IMR-90 (cell line): ENCODE measurements at regions not wholly inside any gene's neighbourhood (a gene's known extent, or its start where the extent isn't known, plus 50 kb on each side); places are given as distances from the start of the nearest gene placed in this dataset.

Source experiments
- ATAC-seq: fragments of 200-7000 bp; cut with Tn5 transposase; 2 replicates; pipeline ENCODE4 v1.9.1; 2020; ENCODE audit warnings: low read depth, mild to moderate bottlenecking, moderate library complexity
- BruUV-seq: library from RNA; stranded (reverse); fragments of 400-500 nt; replicated peaks from 2 replicates; lab custom pipeline; 2021; lab: Mats Ljungman, UMichigan
- CTCF ChIA-PET: fragments of 300-600 bp; formaldehyde crosslinking; extraction: SDS; loops from one replicate; lab custom pipeline; 2021; ENCODE audit warnings: antibody characterized with exemption; lab: Yijun Ruan, JAX
- POLR2A ChIA-PET: fragments of 300-600 bp; sonication (Branson Sonifier 250); formaldehyde crosslinking; loops from one replicate; lab custom pipeline; 2022; ENCODE audit warnings: antibody characterized with exemption; ENCODE audit not compliant: unreplicated experiment; lab: Charles Lee
- DNase-seq: peaks from one replicate; pipeline ENCODE4 v3.0.0; 2013
- H2AFZ ChIP-seq: replicated peaks from 2 replicates; pipeline ENCODE3; 2013; ENCODE audit warnings: low read length, mild to moderate bottlenecking; ENCODE audit not compliant: poor library complexity
- H2AK5ac ChIP-seq: 2 replicates; pipeline ENCODE4 v1.6.1; 2013; ENCODE audit warnings: low read depth, low read length, inconsistent platforms
- H2AK9ac ChIP-seq: replicated peaks from 2 replicates; pipeline ENCODE3; 2013; ENCODE audit warnings: mild to moderate bottlenecking, low read depth, low read length, moderate library complexity; ENCODE audit not compliant: poor library complexity
- H2BK120ac ChIP-seq: 2 replicates; pipeline ENCODE4 v1.6.1; 2013; ENCODE audit warnings: low read depth, low read length, inconsistent platforms
- H2BK15ac ChIP-seq: 3 replicates; pipeline ENCODE4 v1.6.1; 2013; ENCODE audit warnings: low read depth, low read length, inconsistent platforms
- H2BK20ac ChIP-seq: 2 replicates; pipeline ENCODE4 v1.6.1; 2013; ENCODE audit warnings: low read depth, mild to moderate bottlenecking, inconsistent platforms, low read length, moderate library complexity
- H2BK5ac ChIP-seq: 2 replicates; pipeline ENCODE4 v1.6.1; 2013; ENCODE audit warnings: mild to moderate bottlenecking, low read depth, low read length, inconsistent platforms; ENCODE audit not compliant: poor library complexity, severe bottlenecking
- H3K14ac ChIP-seq: replicated peaks from 2 replicates; pipeline ENCODE4 v1.6.1; 2013; ENCODE audit warnings: low read depth, low read length, inconsistent platforms
- H3K18ac ChIP-seq: 2 replicates; pipeline ENCODE4 v1.6.1; 2013; ENCODE audit warnings: low read depth, low read length, control low read depth
- H3K23ac ChIP-seq: 2 replicates; pipeline ENCODE4 v1.6.1; 2013; ENCODE audit warnings: low read depth, low read length, inconsistent platforms
- H3K27ac ChIP-seq: 2 replicates; pipeline ENCODE4 v1.5.1; 2013; ENCODE audit warnings: mild to moderate bottlenecking, control low read depth, low read length; ENCODE audit not compliant: insufficient read depth
- H3K27me3 ChIP-seq: 2 replicates; pipeline ENCODE4 v1.6.1; 2013; ENCODE audit warnings: low read length; ENCODE audit not compliant: control insufficient read depth, insufficient read depth
- H3K36me3 ChIP-seq: 2 replicates; pipeline ENCODE4 v1.6.1; 2013; ENCODE audit warnings: low read length, mixed read lengths; ENCODE audit not compliant: control insufficient read depth, insufficient read depth
- H3K4ac ChIP-seq: 2 replicates; pipeline ENCODE4 v1.6.1; 2013; ENCODE audit warnings: low read depth, low read length, inconsistent platforms
- H3K4me1 ChIP-seq: 2 replicates; pipeline ENCODE4 v1.6.1; 2013; ENCODE audit warnings: low read length, mixed read lengths; ENCODE audit not compliant: control insufficient read depth, insufficient read depth
- H3K4me2 ChIP-seq: 2 replicates; pipeline ENCODE4 v1.6.1; 2013; ENCODE audit warnings: low read depth, mild to moderate bottlenecking, control low read depth, low read length, moderate library complexity
- H3K4me3 ChIP-seq: 2 replicates; pipeline ENCODE4 v1.5.1; 2013; ENCODE audit warnings: low read depth, mild to moderate bottlenecking, control low read depth, low read length, moderate library complexity; ENCODE audit not compliant: insufficient read depth
- H3K56ac ChIP-seq: 2 replicates; pipeline ENCODE4 v1.6.1; 2013; ENCODE audit warnings: low read length, inconsistent platforms; ENCODE audit not compliant: insufficient read depth; ENCODE audit errors: extremely low read depth
- H3K79me1 ChIP-seq, 2 experiments: 2 replicates each; pipeline ENCODE4 v1.6.1; 2013; ENCODE audit warnings: low read length in 2 of 2, inconsistent platforms in 1 of 2, low read depth in 1 of 2
- H3K9ac ChIP-seq: 2 replicates; pipeline ENCODE4 v1.6.1; 2013; ENCODE audit warnings: low read depth, low read length, control low read depth
- H3K9me1 ChIP-seq: 2 replicates; pipeline ENCODE4 v1.6.1; 2013; ENCODE audit warnings: low read length, inconsistent platforms; ENCODE audit not compliant: insufficient read depth
- H3K9me3 ChIP-seq: 2 replicates; pipeline ENCODE4 v1.6.1; 2013; ENCODE audit warnings: low read length; ENCODE audit not compliant: control insufficient read depth, insufficient read depth
- H4K20me1 ChIP-seq: 2 replicates; pipeline ENCODE4 v1.6.1; 2013; ENCODE audit warnings: low read length, inconsistent platforms; ENCODE audit not compliant: insufficient read depth
- H4K5ac ChIP-seq: 2 replicates; pipeline ENCODE4 v1.6.1; 2013; ENCODE audit warnings: mild to moderate bottlenecking, low read depth, low read length, control low read depth
- H4K8ac ChIP-seq, 2 experiments: 2 replicates each; pipeline ENCODE4 v1.6.1; 2013; ENCODE audit warnings: low read depth in 2 of 2, low read length in 2 of 2, control low read depth in 1 of 2, inconsistent platforms in 1 of 2
- H4K91ac ChIP-seq: 2 replicates; pipeline ENCODE4 v1.6.1; 2013; ENCODE audit warnings: low read depth, low read length, inconsistent platforms; ENCODE audit not compliant: insufficient read depth
- BHLHE40 ChIP-seq: fragments of 150-350 bp; IDR thresholded peaks from 2 replicates; pipeline ENCODE4 v1.6.1; 2016; ENCODE audit warnings: mild to moderate bottlenecking, low read depth, low read length
- CEBPB ChIP-seq: IDR thresholded peaks from 2 replicates; pipeline ENCODE4 v1.6.1; 2012; ENCODE audit warnings: low read depth, low read length, improper control_type of control experiment
- CHD1 ChIP-seq: IDR thresholded peaks from 2 replicates; pipeline ENCODE4 v1.6.1; 2012; ENCODE audit warnings: low read depth, low read length, improper control_type of control experiment
- ELK1 ChIP-seq: fragments of 150-350 bp; IDR thresholded peaks from 2 replicates; pipeline ENCODE4 v1.6.1; 2016; ENCODE audit warnings: low read depth, mild to moderate bottlenecking, low read length, moderate library complexity, borderline replicate concordance
- FOS ChIP-seq: fragments of 150-350 bp; IDR thresholded peaks from 2 replicates; pipeline ENCODE4 v1.6.1; 2016; ENCODE audit warnings: low read depth, low read length
- MAFK ChIP-seq: IDR thresholded peaks from 2 replicates; pipeline ENCODE4 v1.6.1; 2012; ENCODE audit warnings: low read depth, low read length, improper control_type of control experiment
- MAZ ChIP-seq: IDR thresholded peaks from 2 replicates; pipeline ENCODE4 v1.6.1; 2012; ENCODE audit warnings: low read depth, mild to moderate bottlenecking, low read length, improper control_type of control experiment, moderate library complexity, borderline replicate concordance
- MXI1 ChIP-seq: IDR thresholded peaks from 2 replicates; pipeline ENCODE4 v1.6.1; 2012; ENCODE audit warnings: low read depth, mild to moderate bottlenecking, low read length, moderate library complexity, borderline replicate concordance
- NFE2L2 ChIP-seq: fragments of 150-350 bp; IDR thresholded peaks from 2 replicates; pipeline ENCODE4 v1.6.1; 2016; ENCODE audit warnings: low read depth, mild to moderate bottlenecking, low read length
- POLR2A ChIP-seq: IDR thresholded peaks from 2 replicates; pipeline ENCODE4 v1.6.1; 2012; ENCODE audit warnings: mild to moderate bottlenecking, low read depth, low read length
- RAD21 ChIP-seq: IDR thresholded peaks from 2 replicates; pipeline ENCODE4 v1.6.1; 2012; ENCODE audit warnings: low read length, improper control_type of control experiment
- RCOR1 ChIP-seq: IDR thresholded peaks from 2 replicates; pipeline ENCODE4 v1.6.1; 2012; ENCODE audit warnings: mild to moderate bottlenecking, low read length, improper control_type of control experiment; ENCODE audit not compliant: insufficient replicate concordance
- RFX5 ChIP-seq: IDR thresholded peaks from 2 replicates; pipeline ENCODE4 v1.8.0; 2012; ENCODE audit warnings: low read depth, mild to moderate bottlenecking, low read length, moderate library complexity
- SMC3 ChIP-seq: fragments of 150-350 bp; IDR thresholded peaks from 2 replicates; pipeline ENCODE4 v1.6.1; 2016; ENCODE audit warnings: low read depth, mild to moderate bottlenecking, antibody characterized with exemption, low read length, moderate library complexity
- USF2 ChIP-seq: fragments of 150-350 bp; IDR thresholded peaks from 2 replicates; pipeline ENCODE4 v1.6.1; 2017; ENCODE audit warnings: mild to moderate bottlenecking, antibody characterized with exemption, low read length, low read depth
- WGBS, 2 experiments: methylation state at CpG; one replicate each; pipeline versions ENCODE4 v1.1.5 to v1.1.7; 2013; ENCODE audit warnings: missing lambda C conversion rate in 2 of 2; ENCODE audit not compliant: insufficient read length in 1 of 2; ENCODE audit errors: extremely low coverage in 2 of 2; 5-methylcytosine and 5-hydroxymethylcytosine counted together
- dilution Hi-C: fragments of 300-500 bp; cut with HindIII; formaldehyde crosslinking; loops from one replicate; pipeline ENCODE4 v1.14.3; 2018; ENCODE audit warnings: low sequenced_read_pairs; ENCODE audit not compliant: unreplicated experiment
- in situ Hi-C: fragments of 300-500 bp; cut with MboI; formaldehyde crosslinking; loops from 3 replicates; pipeline ENCODE4 v1.14.3; 2019; ENCODE audit warnings: low sequenced_read_pairs, inconsistent platforms, mixed read lengths
- intact Hi-C: fragments of 100-400 bp; cut with micrococcal nuclease; formaldehyde crosslinking; loops from 2 replicates; pipeline ENCODE4 v1.10.0; 2022
- TF ChIP-seq, protein P1 (sequence below): conservative IDR thresholded peaks from 2 replicates; pipeline ENCODE4 v1.5.1; 2012; ENCODE audit warnings: mild to moderate bottlenecking, low read depth, low read length, improper control_type of control experiment

GRCh38 chr1:30000266-30000665, 723.1 kb downstream of the MATN1 start:
- Histone ChIP-seq H3K27me3 (no peaks in the 10 kb centered on the region), H3K14ac (no peak overlapping the region), H3K23ac (no peak overlapping the region), H2AFZ (no peak overlapping the region), H2AK9ac (no peak overlapping the region), H2BK120ac (no peak overlapping the region), H3K4me1 (no peaks in the 10 kb centered on the region), H3K56ac (no peak overlapping the region), H3K4me2 (no peak overlapping the region), H4K91ac (no peak overlapping the region), H2BK5ac (no peak overlapping the region), H2BK15ac (no peak overlapping the region), H4K20me1 (no peaks in the 10 kb centered on the region), H3K36me3 (no peaks in the 10 kb centered on the region), H3K4ac (no peak overlapping the region), H3K79me1 (no peaks in the 10 kb centered on the region), H3K9me1 (no peaks in the 10 kb centered on the region), H3K27ac (no peak overlapping the region), H3K18ac (no peak overlapping the region), H3K9ac (no peak overlapping the region), H2AK5ac (no peak overlapping the region), H4K5ac (no peak overlapping the region), H3K9me3 (peaks cover 3% of the 10 kb centered on the region; the same call in 1 of the 2 replicates), H2BK20ac (no peak overlapping the region), H4K8ac (no peak overlapping the region), H3K4me3 (no peak overlapping the region)
- no TSS peak for BruUV-seq
- POLR2A ChIA-PET = no interaction called here
- intact Hi-C loops (no loop called here), in situ Hi-C loops (no loop called here), dilution Hi-C loops (no loop called here)
- CTCF ChIA-PET = no interaction called here
- DNase-seq (no peak), ATAC-seq (no peak)
- TF ChIP-seq NFE2L2 (no peak), ELK1 (no peak), POLR2A (no peak), MAZ (no peak), RCOR1 (no peak), MXI1 (no peak), SMC3 (no peak), CHD1 (no peak), USF2 (no peak), CEBPB (no peak), FOS (no peak), RAD21 (no peak), BHLHE40 (no peak), MAFK (no peak), RFX5 (no peak)
- TF ChIP-seq, protein P1, sequence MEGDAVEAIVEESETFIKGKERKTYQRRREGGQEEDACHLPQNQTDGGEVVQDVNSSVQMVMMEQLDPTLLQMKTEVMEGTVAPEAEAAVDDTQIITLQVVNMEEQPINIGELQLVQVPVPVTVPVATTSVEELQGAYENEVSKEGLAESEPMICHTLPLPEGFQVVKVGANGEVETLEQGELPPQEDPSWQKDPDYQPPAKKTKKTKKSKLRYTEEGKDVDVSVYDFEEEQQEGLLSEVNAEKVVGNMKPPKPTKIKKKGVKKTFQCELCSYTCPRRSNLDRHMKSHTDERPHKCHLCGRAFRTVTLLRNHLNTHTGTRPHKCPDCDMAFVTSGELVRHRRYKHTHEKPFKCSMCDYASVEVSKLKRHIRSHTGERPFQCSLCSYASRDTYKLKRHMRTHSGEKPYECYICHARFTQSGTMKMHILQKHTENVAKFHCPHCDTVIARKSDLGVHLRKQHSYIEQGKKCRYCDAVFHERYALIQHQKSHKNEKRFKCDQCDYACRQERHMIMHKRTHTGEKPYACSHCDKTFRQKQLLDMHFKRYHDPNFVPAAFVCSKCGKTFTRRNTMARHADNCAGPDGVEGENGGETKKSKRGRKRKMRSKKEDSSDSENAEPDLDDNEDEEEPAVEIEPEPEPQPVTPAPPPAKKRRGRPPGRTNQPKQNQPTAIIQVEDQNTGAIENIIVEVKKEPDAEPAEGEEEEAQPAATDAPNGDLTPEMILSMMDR = no peak
- 53% methylated on average over 5 of the region's 7 CpGs; no CpG with 5 or more reads in 1 of the 2 experiments for WGBS, 2 experiments
